Muscle layer of duodenum (tissue), 2 donors: ENCODE measurements at regions not wholly inside any gene's neighbourhood (a gene's known extent, or its start where the extent isn't known, plus 50 kb on each side); places are given as distances from the start of the nearest gene placed in this dataset.

Experiments
- H3K27ac ChIP-seq: one replicate; pipeline ENCODE4 v1.7.0; 2013; ENCODE audit warnings: mild to moderate bottlenecking, low read length
- H3K27me3 ChIP-seq: one replicate; pipeline ENCODE4 v1.7.0; 2013; ENCODE audit warnings: low read depth, mild to moderate bottlenecking, control low read depth, low read length
- H3K36me3 ChIP-seq, 2 donors: one replicate each; pipeline ENCODE4 v1.7.0; 2013; ENCODE audit warnings: low read length in 2 of 2, control low read depth in 1 of 2, mild to moderate bottlenecking in 1 of 2; ENCODE audit not compliant: insufficient read depth in 2 of 2, control insufficient read depth in 1 of 2
- H3K4me1 ChIP-seq, 2 donors: one replicate each; pipeline ENCODE4 v1.7.0; 2013; ENCODE audit warnings: low read length in 2 of 2, mild to moderate bottlenecking in 2 of 2, control low read depth in 1 of 2, moderate library complexity in 1 of 2; ENCODE audit not compliant: insufficient read depth in 2 of 2, control insufficient read depth in 1 of 2
- H3K4me3 ChIP-seq, 2 donors: one replicate each; pipeline ENCODE4 v1.7.0; 2013; ENCODE audit warnings: low read length in 2 of 2, low read depth in 1 of 2, mild to moderate bottlenecking in 1 of 2
- H3K9me3 ChIP-seq, 2 donors: one replicate each; pipeline ENCODE4 v1.7.0; 2013; ENCODE audit warnings: low read length in 2 of 2, control low read depth in 1 of 2, mild to moderate bottlenecking in 1 of 2; ENCODE audit not compliant: control insufficient read depth in 1 of 2
- donor health status: healthy.

- no peaks in the 10 kb centered on the region for H3K27me3 ChIP-seq
- peaks cover 3 to 7% of the 10 kb centered on the region in 2 donors for H3K9me3 ChIP-seq
- H3K27ac ChIP-seq: no peak overlapping the region
- H3K4me3 ChIP-seq: no peak overlapping the region
- no peaks in the 10 kb centered on the region for H3K4me1 ChIP-seq
- H3K36me3 ChIP-seq: peaks cover 14 to 62% of the 10 kb centered on the region in 2 donors
Observed at GRCh38 chr1:178020968-178021640, 51.2 kb upstream of the SEC16B start.

- peaks cover 12 to 58% of the 10 kb centered on the region in 2 donors for H3K36me3 ChIP-seq
- H3K4me1 ChIP-seq: no peaks in the 10 kb centered on the region
- no peak overlapping the region for H3K4me3 ChIP-seq
- no peak overlapping the region for H3K27ac ChIP-seq
- H3K27me3 ChIP-seq: no peaks in the 10 kb centered on the region
- peaks cover 3 to 7% of the 10 kb centered on the region in 2 donors for H3K9me3 ChIP-seq
Observed at GRCh38 chr1:178021950-178022349, 52.1 kb upstream of the SEC16B start.

DNA sequence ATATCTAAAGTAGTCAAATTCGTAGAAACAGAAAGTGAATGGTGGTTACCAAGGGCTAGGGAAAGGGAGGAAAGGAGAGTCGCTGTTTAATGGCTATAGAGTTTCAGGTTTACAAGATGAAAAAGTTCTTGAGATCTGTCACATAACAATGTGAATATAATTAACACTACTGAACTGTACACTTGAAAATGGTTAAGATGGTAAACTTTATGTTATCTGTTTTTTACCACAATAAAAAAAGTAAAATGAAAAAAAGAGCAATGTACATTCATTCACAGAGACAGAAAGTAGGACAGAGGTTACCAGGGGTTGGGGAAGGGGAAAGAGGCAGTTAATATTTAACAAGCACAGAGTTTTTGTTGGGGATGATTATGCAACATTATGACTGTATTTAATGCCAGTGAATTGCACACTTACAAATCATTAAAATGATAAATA, 53.3 kb upstream of the SEC16B start:
- Histone ChIP-seq H3K9me3 (no peaks in the 10 kb centered on the region), H3K27ac (no peak overlapping the region), H3K27me3 (no peaks in the 10 kb centered on the region), H3K4me3 (no peak overlapping the region), H3K36me3 (peaks cover 6 to 47% of the 10 kb centered on the region in 2 donors), H3K4me1 (no peaks in the 10 kb centered on the region)

- peaks cover 6 to 40% of the 10 kb centered on the region in 2 donors for H3K36me3 ChIP-seq
- no peaks in the 10 kb centered on the region for H3K9me3 ChIP-seq
Observed at GRCh38 chr1:178024504-178024903, 54.6 kb upstream of the SEC16B start.

DNA sequence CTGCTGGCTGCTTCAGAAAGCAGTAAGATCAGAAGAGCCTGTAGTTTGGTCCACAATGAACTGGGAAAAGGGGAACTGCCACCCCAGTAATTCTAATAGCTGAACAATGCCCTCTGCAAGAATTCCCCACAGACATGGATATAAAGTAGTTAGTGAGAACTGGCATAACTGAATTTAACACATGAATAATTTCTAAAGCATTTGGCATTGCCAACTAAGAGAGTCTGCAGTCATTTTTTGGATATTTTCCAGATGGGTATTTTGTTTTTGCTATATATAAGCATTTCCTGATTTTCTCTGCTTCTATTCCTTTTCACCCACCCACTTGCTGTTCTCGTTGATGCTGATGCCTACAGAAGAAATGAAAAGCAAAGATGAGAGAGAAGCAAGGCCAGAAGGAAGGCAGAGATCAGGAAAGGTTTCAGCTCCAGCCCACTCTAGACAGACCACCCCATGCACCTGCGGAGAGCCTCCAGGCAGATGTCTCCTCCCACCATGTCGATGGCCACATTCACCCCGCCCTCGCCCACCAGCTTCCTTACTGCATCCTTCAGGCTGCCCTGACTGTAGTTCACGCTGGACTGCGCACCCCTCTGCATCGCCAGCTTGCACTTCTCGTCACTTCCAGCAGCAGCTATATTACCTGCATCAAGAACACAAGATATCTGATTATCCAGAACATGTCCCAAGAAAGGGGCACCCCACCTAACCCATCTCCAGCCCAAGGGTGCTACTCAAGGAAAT, 55.9 kb upstream of the SEC16B start:
- no peaks in the 10 kb centered on the region for H3K4me1 ChIP-seq
- no peak overlapping the region for H3K4me3 ChIP-seq
- no peaks in the 10 kb centered on the region for H3K27me3 ChIP-seq
- H3K27ac ChIP-seq: no peak overlapping the region
- H3K9me3 ChIP-seq: no peaks in the 10 kb centered on the region
- peaks cover 7 to 28% of the 10 kb centered on the region in 2 donors for H3K36me3 ChIP-seq

More at GRCh38 chr1:178024504-178024903, 54.6 kb upstream of the SEC16B start:
- H3K27me3 ChIP-seq: no peaks in the 10 kb centered on the region
- no peaks in the 10 kb centered on the region for H3K4me1 ChIP-seq
- H3K4me3 ChIP-seq: no peak overlapping the region
- H3K27ac ChIP-seq: no peak overlapping the region

DNA sequence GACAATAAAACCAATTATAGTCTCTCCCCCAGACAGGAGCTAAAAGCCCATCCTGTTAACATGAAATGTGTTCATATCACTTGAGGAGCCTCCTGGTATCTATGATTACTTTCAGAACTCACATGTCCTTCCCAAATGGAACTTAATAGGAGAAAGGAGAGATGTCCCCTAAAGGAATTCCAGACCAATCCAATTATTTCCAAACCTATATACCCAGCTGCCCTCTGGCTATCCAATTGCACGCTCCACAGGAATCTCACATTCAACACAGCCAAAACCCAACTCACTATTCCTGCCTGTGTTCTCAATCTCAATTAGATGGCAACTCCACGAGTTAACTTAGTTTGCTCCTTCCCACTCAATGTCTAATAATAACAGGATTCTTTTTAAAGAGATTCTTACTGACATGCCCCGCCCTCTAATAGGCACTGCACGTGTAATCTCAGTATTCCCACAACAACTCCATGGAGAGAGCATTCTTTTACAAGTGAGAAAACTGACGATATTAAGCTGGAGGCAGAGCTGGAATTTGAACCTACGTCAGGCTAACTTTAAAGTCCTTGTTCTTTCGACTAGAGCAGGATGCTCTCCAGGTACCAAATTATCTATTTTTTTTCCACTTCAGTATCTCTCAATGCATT, 59.1 kb upstream of the SEC16B start:
- no peak overlapping the region for H3K4me3 ChIP-seq
- H3K36me3 ChIP-seq: peaks cover 14 to 16% of the 10 kb centered on the region in 2 donors
- no peaks in the 10 kb centered on the region for H3K4me1 ChIP-seq
- no peaks in the 10 kb centered on the region for H3K9me3 ChIP-seq
- no peak overlapping the region for H3K27ac ChIP-seq
- no peaks in the 10 kb centered on the region for H3K27me3 ChIP-seq

DNA sequence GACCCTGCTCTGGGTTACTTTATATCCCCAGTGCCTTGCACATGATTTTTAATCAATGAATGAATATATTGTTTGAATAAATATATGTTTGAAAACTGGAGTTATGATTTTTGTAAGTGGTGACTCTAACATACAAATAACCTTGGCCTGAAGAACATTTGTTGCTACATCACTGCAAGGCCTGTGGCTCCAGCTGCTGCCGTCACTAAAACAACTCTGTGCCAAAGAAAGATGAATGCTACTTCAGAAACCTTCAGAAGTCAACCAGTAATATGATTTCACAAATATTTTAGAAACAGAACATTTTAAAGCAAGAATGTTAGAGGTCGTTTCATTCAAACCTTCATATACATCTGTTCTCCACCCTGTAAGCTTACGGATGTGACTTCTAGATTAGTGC, 60.6 kb upstream of the SEC16B start:
- Histone ChIP-seq H3K27me3 (no peaks in the 10 kb centered on the region), H3K36me3 (peaks cover 7 to 9% of the 10 kb centered on the region in 2 donors), H3K4me1 (no peaks in the 10 kb centered on the region), H3K4me3 (no peak overlapping the region), H3K27ac (no peak overlapping the region), H3K9me3 (no peaks in the 10 kb centered on the region)

DNA sequence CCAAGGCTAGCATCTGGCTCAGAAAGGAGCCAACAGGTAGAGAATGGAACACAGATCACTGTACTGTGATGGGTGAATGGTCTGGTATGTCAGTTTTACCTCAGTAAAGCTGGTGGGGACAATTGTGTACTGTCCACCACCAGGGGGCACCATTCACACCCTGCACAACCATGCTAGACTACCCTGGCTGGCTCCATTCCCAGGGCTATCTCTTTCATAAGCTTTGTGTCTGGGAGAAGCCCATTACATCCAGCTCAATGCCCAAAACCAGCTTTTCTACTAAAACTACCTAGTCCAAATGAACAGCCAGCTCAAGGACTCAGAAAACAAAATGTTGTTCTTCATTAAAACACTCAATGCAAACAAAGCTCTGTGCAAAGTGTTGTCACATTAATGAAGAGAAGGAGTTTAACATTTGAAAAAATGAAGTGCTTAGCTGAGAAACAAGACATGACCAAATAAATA, 62.0 kb upstream of the RASAL2 start:
- Histone ChIP-seq H3K9me3 (no peaks in the 10 kb centered on the region), H3K4me1 (no peaks in the 10 kb centered on the region), H3K36me3 (peaks cover 0 to 8% of the 10 kb centered on the region in 2 donors), H3K27ac (no peak overlapping the region), H3K4me3 (no peak overlapping the region), H3K27me3 (no peaks in the 10 kb centered on the region)

DNA sequence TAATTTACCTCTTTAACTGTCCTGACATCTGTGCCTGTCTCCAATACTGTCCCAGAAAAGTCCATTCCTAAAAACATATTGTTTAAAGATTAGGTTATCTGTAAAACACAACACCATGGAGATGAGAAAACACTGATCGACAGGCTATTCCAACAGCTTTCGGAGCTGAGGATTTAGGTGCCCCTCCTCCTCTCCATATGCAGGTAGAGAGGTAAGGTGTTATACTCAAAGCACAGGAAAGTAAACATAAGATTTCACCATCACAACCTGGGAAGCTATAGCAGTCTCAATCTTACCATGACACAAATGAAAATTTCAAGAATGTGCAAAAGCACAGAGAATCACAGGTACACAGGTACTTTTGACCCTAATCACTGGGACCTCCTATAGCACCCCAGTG, 60.9 kb upstream of the RASAL2 start:
- no peaks in the 10 kb centered on the region for H3K9me3 ChIP-seq
- H3K4me3 ChIP-seq: no peak overlapping the region
- H3K4me1 ChIP-seq: no peaks in the 10 kb centered on the region
- H3K36me3 ChIP-seq: peaks cover 0 to 8% of the 10 kb centered on the region in 2 donors
- no peak overlapping the region for H3K27ac ChIP-seq
- H3K27me3 ChIP-seq: no peaks in the 10 kb centered on the region

DNA sequence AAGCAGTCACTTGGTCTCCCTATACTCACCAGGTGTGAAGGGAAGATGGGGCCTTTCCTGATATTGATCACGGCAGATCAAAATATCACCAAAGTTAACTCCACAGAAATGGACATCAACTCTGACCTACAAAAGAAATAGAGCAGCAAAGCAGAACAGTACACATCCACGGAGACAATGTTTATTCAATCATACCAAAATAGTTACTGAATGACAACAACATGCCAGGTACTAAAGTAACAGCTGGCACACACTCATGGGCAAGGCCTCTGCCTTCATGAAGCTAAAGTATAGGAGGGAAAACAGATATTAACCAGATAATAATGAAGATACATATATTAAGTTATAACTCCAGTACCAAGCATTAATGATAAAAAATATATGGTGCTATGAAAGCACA, 59.2 kb upstream of the RASAL2 start:
- Histone ChIP-seq H3K27me3 (no peaks in the 10 kb centered on the region), H3K27ac (no peak overlapping the region), H3K9me3 (no peaks in the 10 kb centered on the region), H3K4me1 (peaks cover 0 to 4% of the 10 kb centered on the region in 2 donors), H3K4me3 (no peak overlapping the region), H3K36me3 (peaks cover 0 to 8% of the 10 kb centered on the region in 2 donors)

GRCh38 chr1:178036090-178036489, 57.8 kb upstream of the RASAL2 start:
- H3K27me3 ChIP-seq: no peaks in the 10 kb centered on the region
- H3K4me3 ChIP-seq: no peak overlapping the region
- H3K9me3 ChIP-seq: no peaks in the 10 kb centered on the region
- no peak overlapping the region for H3K27ac ChIP-seq
- peaks cover 0 to 4% of the 10 kb centered on the region in 2 donors for H3K4me1 ChIP-seq
- peaks cover 0 to 4% of the 10 kb centered on the region in 2 donors for H3K36me3 ChIP-seq
